HCT116 (cell line): ENCODE measurements at regions not wholly inside any gene's neighbourhood (a gene's known extent, or its start where the extent isn't known, plus 50 kb on each side); places are given as distances from the start of the nearest gene placed in this dataset.
A peak's percentile ranks its signal among the peaks of the same experiment; 100 is the strongest.

Experiments used
- CBX3 ChIP-seq: IDR thresholded peaks from 2 replicates; pipeline ENCODE4 v1.6.1; 2012; ENCODE audit warnings: low read depth
- EZH2 ChIP-seq: fragments of 200-600 bp; sonication (generic); IDR thresholded peaks from 2 replicates; pipeline ENCODE4 v1.6.1; 2017; ENCODE audit warnings: antibody characterized with exemption, mixed run types
- JUND ChIP-seq: IDR thresholded peaks from 2 replicates; pipeline ENCODE4 v1.6.1; 2012
- POLR2A ChIP-seq: IDR thresholded peaks from 2 replicates; pipeline ENCODE4 v1.7.0; 2011; ENCODE audit warnings: borderline replicate concordance; ENCODE audit not compliant: insufficient read depth, insufficient read length; ENCODE audit errors: extremely low read depth
- POLR2AphosphoS5 ChIP-seq: IDR thresholded peaks from 2 replicates; pipeline ENCODE4 v1.6.1; 2011; ENCODE audit warnings: mild to moderate bottlenecking, low read depth, low read length, moderate library complexity
- RAD21 ChIP-seq: IDR thresholded peaks from 2 replicates; pipeline ENCODE4 v1.6.1; 2012; ENCODE audit warnings: low read depth, mild to moderate bottlenecking
- SP1 ChIP-seq: IDR thresholded peaks from 2 replicates; pipeline ENCODE4 v1.6.1; 2012; ENCODE audit warnings: low read depth
- YY1 ChIP-seq: IDR thresholded peaks from 2 replicates; pipeline ENCODE4 v1.6.1; 2011; ENCODE audit warnings: low read length, low read depth, moderate library complexity, mild to moderate bottlenecking; ENCODE audit not compliant: insufficient replicate concordance; ENCODE audit errors: extremely low read depth
- TF ChIP-seq, protein P1 (sequence below), 3 experiments: fragments of 200-600 bp in 1 of 3; sonication (generic) in 1 of 3; IDR thresholded peaks in 2 of 3; conservative IDR thresholded peaks in 1 of 3; 2 replicates each; pipeline ENCODE4 v1.5.1; 2012 to 2017; ENCODE audit warnings: low read depth in 2 of 3, low read length in 2 of 3, antibody characterized with exemption in 1 of 3, borderline replicate concordance in 1 of 3, control low read depth in 1 of 3, mild to moderate bottlenecking in 1 of 3, mixed read lengths in 1 of 3, mixed run types in 1 of 3, moderate library complexity in 1 of 3; ENCODE audit not compliant: insufficient read depth in 1 of 3
- TF ChIP-seq, protein P2 (sequence below): IDR thresholded peaks from 2 replicates; pipeline ENCODE4 v1.6.1; 2012

DNA sequence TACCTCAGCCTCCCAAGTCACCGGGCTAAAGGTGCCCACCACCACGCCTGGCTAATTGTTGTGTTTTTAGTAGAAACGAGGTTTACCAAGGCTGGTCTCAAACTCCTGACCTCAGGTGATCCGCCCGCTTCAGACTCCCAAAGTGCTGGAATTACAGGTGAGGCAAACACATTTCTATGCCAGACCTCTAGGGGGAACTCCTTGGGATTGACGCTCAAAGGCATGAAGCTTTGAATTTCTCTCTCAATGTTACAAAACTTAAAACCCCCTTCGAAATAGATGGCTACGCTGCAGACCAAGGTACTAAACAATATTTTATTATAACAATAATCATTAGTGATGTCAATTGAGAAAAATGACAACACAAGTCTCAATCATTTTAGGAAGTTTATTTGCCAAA lies 330.0 kb downstream of the SETD4 start:
- no peak for TF ChIP-seq YY1
- no peak for TF ChIP-seq JUND
- no peak for TF ChIP-seq SP1
- no peak for TF ChIP-seq POLR2A
- no peak for TF ChIP-seq EZH2
- TF ChIP-seq, protein P1, sequence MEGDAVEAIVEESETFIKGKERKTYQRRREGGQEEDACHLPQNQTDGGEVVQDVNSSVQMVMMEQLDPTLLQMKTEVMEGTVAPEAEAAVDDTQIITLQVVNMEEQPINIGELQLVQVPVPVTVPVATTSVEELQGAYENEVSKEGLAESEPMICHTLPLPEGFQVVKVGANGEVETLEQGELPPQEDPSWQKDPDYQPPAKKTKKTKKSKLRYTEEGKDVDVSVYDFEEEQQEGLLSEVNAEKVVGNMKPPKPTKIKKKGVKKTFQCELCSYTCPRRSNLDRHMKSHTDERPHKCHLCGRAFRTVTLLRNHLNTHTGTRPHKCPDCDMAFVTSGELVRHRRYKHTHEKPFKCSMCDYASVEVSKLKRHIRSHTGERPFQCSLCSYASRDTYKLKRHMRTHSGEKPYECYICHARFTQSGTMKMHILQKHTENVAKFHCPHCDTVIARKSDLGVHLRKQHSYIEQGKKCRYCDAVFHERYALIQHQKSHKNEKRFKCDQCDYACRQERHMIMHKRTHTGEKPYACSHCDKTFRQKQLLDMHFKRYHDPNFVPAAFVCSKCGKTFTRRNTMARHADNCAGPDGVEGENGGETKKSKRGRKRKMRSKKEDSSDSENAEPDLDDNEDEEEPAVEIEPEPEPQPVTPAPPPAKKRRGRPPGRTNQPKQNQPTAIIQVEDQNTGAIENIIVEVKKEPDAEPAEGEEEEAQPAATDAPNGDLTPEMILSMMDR (IDR thresholded peaks at IDR 0.05 in 2 of 3, conservative IDR thresholded peaks at IDR 0.05 in 1 of 3; ENCODE audit: borderline replicate concordance in 1 of 3, insufficient read depth in 1 of 3, low read depth in 2 of 3, low read length in 2 of 3) = peak in 2 of 3 experiments; percentile 21 to 22; a peak in 2 of 6 replicates
- no peak for TF ChIP-seq RAD21
- no peak for TF ChIP-seq CBX3
- no peak for TF ChIP-seq POLR2AphosphoS5
- TF ChIP-seq, protein P2, sequence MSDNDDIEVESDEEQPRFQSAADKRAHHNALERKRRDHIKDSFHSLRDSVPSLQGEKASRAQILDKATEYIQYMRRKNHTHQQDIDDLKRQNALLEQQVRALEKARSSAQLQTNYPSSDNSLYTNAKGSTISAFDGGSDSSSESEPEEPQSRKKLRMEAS = no peak
